ENCODE measurements at regions not wholly inside any gene's neighbourhood (a gene's known extent, or its start where the extent isn't known, plus 50 kb on each side); places are given as distances from the start of the nearest gene placed in this dataset.

GRCh38 chr7:94099679-94100078 is 95.5 kb upstream of the BET1 start:
- no peak for TF ChIP-seq CTCF (IDR thresholded peaks at IDR 0.05; ENCODE audit: insufficient read depth, low read length)
- no peak for DNase-seq (ENCODE audit: low read depth)
- no peak overlapping the region for H3K4me3 ChIP-seq (ENCODE audit: low read depth, low read length)

GRCh38 chr7:94100723-94101345 is 96.7 kb upstream of the BET1 start:
- H3K4me3 ChIP-seq (ENCODE audit: low read depth, low read length), result no peak overlapping the region
- DNase-seq (ENCODE audit: low read depth), result no peak
- TF ChIP-seq CTCF (IDR thresholded peaks at IDR 0.05; ENCODE audit: insufficient read depth, low read length), result no peak

- no peak for TF ChIP-seq CTCF (IDR thresholded peaks at IDR 0.05; ENCODE audit: insufficient read depth, low read length)
- DNase-seq (ENCODE audit: low read depth), result no peak
- no peak overlapping the region for H3K4me3 ChIP-seq (ENCODE audit: low read depth, low read length)
Measured at GRCh38 chr7:94104301-94104700, 100.1 kb upstream of the BET1 start.

GRCh38 chr7:94109556-94109955 is 105.4 kb upstream of the BET1 start:
- no peak for TF ChIP-seq CTCF (IDR thresholded peaks at IDR 0.05; ENCODE audit: insufficient read depth, low read length)

GRCh38 chr7:94111009-94111408 is 106.9 kb upstream of the BET1 start:
- no peak for DNase-seq (ENCODE audit: low read depth)
- H3K4me3 ChIP-seq (ENCODE audit: low read depth, low read length), result no peak overlapping the region
- TF ChIP-seq CTCF (IDR thresholded peaks at IDR 0.05; ENCODE audit: insufficient read depth, low read length), result no peak

More at GRCh38 chr7:94109556-94109955, 105.4 kb upstream of the BET1 start:
- H3K4me3 ChIP-seq (ENCODE audit: low read depth, low read length), result no peak overlapping the region
- DNase-seq (ENCODE audit: low read depth), result no peak

DNA sequence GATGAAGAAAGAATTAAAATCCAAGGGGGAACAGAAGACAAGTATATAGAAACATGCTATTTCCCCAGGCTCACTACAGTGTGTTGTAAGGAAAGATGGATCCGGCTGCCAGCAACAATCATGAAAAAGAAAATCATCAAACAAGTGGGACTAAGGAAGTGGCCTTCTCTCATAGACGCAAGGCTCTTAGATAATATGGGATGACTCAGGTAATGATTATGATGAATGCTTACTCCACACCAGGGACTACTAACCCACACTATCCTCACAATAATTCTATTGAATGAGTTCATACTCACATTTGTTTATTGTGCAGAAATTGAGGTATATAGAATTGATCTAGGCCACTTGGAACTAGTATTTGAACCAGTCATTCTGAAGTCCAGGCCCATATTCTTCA is 111.2 kb upstream of the BET1 start:
- no peak overlapping the region for H3K4me3 ChIP-seq (ENCODE audit: low read depth, low read length)
- TF ChIP-seq CTCF (IDR thresholded peaks at IDR 0.05; ENCODE audit: insufficient read depth, low read length), result no peak
- peak; percentile 23 for DNase-seq (ENCODE audit: low read depth)

DNA sequence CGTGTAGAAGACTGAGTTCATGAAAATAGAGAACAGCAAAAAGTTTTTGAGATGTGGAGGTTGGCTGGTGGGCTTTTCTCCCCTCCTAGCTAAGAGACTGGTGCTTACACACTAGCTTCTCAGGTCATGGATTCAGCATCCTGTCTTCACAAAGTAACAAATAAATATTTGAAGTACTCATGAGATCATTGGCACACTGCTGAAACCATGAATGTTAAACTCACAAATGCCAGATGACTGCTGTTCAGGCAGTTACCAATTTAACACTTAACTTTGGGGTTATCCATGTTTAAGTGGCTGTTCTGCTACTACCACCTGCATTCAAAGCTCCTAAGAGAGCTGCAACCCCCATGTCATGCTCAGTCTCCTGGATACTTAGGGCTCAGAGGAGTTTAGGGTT is 119.0 kb upstream of the BET1 start:
- DNase-seq (ENCODE audit: low read depth), result no peak
- no peak for TF ChIP-seq CTCF (IDR thresholded peaks at IDR 0.05; ENCODE audit: insufficient read depth, low read length)
- H3K4me3 ChIP-seq (ENCODE audit: low read depth, low read length), result no peak overlapping the region

All from fibroblast of the aortic adventitia (primary cell).